HL-60 (cell line): ENCODE measurements at regions not wholly inside any gene's neighbourhood (a gene's known extent, or its start where the extent isn't known, plus 50 kb on each side); places are given as distances from the start of the nearest gene placed in this dataset.

Experiments
- CTCF ChIP-seq: IDR thresholded peaks from one replicate; pipeline ENCODE4 v1.5.1; 2011; ENCODE audit warnings: low read length, control low read depth, inconsistent platforms; ENCODE audit not compliant: insufficient read depth
- POLR2AphosphoS5 ChIP-seq: IDR thresholded peaks from 2 replicates; pipeline ENCODE4 v1.6.1; 2012; ENCODE audit warnings: low read depth
- SPI1 ChIP-seq: IDR thresholded peaks from 2 replicates; pipeline ENCODE4 v1.6.1; 2012; ENCODE audit warnings: low read depth, mild to moderate bottlenecking, borderline replicate concordance

DNA sequence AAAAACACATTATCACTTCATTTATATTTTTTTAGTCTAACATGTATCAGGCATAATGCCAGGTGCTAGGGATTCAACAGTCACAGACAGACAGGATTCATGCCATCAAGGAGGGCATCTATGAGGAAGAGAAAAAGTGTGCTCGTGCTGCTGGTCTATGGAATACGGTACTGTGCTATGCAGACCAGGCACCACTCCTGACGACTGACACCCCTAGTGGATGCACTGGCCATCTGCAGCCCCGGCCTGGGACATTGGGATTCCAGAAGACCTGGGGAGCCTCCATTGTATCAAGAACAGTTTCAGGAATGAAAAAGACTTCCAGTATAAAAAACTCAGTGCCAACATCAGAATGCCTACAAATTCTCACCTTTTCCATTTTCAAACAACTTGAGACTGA is 94.0 kb downstream of the KLF12 start:
- TF ChIP-seq CTCF, result peak; percentile 51
- no peak for TF ChIP-seq POLR2AphosphoS5
- no peak for TF ChIP-seq SPI1
